Peyer's patch (tissue), 4 donors: ENCODE measurements at regions not wholly inside any gene's neighbourhood (a gene's known extent, or its start where the extent isn't known, plus 50 kb on each side); places are given as distances from the start of the nearest gene placed in this dataset.

Experiments
- POLR2A ChIP-seq, 2 donors: fragments of 450-650 bp; IDR thresholded peaks; one replicate each; pipeline ENCODE4 v1.5.1; 2017; ENCODE audit warnings: antibody characterized with exemption in 2 of 2, mild to moderate bottlenecking in 2 of 2, moderate library complexity in 2 of 2
- TF ChIP-seq, protein P1 (sequence below), 6 experiments: fragments of 450-650 bp in 4 of 6; fragments of 200-600 bp in 2 of 6; sonication (generic) in 1 of 6; IDR thresholded peaks; one replicate each; pipeline ENCODE4 v1.5.1; 2017 to 2019; ENCODE audit warnings: antibody characterized with exemption in 6 of 6, mild to moderate bottlenecking in 3 of 6, moderate library complexity in 1 of 6

GRCh38 chr14:41299924-41300323, 306.8 kb upstream of the LRFN5 start:
- TF ChIP-seq, protein P1, sequence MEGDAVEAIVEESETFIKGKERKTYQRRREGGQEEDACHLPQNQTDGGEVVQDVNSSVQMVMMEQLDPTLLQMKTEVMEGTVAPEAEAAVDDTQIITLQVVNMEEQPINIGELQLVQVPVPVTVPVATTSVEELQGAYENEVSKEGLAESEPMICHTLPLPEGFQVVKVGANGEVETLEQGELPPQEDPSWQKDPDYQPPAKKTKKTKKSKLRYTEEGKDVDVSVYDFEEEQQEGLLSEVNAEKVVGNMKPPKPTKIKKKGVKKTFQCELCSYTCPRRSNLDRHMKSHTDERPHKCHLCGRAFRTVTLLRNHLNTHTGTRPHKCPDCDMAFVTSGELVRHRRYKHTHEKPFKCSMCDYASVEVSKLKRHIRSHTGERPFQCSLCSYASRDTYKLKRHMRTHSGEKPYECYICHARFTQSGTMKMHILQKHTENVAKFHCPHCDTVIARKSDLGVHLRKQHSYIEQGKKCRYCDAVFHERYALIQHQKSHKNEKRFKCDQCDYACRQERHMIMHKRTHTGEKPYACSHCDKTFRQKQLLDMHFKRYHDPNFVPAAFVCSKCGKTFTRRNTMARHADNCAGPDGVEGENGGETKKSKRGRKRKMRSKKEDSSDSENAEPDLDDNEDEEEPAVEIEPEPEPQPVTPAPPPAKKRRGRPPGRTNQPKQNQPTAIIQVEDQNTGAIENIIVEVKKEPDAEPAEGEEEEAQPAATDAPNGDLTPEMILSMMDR (IDR thresholded peaks at IDR 0.05): no peak
- no peak for TF ChIP-seq POLR2A (IDR thresholded peaks at IDR 0.05)
